Peyer's patch (tissue), 4 donors: ENCODE measurements at regions not wholly inside any gene's neighbourhood (a gene's known extent, or its start where the extent isn't known, plus 50 kb on each side); places are given as distances from the start of the nearest gene placed in this dataset.

Experiments used
- CTCF ChIP-seq, 6 experiments: fragments of 450-650 bp in 4 of 6; fragments of 200-600 bp in 2 of 6; sonication (generic) in 1 of 6; IDR thresholded peaks; one replicate each; pipeline ENCODE4 v1.5.1; 2017 to 2019; ENCODE audit warnings: antibody characterized with exemption in 6 of 6, mild to moderate bottlenecking in 3 of 6, moderate library complexity in 1 of 6
- POLR2A ChIP-seq, 2 donors: fragments of 450-650 bp; IDR thresholded peaks; one replicate each; pipeline ENCODE4 v1.5.1; 2017; ENCODE audit warnings: antibody characterized with exemption in 2 of 2, mild to moderate bottlenecking in 2 of 2, moderate library complexity in 2 of 2

DNA sequence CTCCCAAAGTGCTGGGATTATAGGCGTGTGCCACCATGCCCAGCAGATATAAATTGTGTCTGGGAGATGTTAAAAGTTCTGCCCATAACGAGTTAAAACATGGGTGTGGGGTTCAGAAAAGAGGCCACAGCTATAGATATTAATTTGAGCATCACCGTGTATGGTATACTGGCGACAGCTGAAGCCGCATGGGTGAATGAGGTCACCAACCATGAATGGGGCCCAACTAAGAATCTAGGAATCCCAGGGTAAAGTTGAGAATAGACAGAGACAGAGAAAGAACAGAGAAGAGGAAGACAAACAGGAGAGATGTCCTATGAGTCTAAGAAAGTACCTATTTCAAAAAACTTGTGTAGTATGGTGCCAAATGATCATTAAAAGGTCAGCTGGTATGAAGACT, 50.9 kb downstream of the ILRUN start:
- TF ChIP-seq CTCF (IDR thresholded peaks at IDR 0.05) (no peak), POLR2A (IDR thresholded peaks at IDR 0.05) (no peak)
